GM21360 (cell line): ENCODE measurements at regions not wholly inside any gene's neighbourhood (a gene's known extent, or its start where the extent isn't known, plus 50 kb on each side); places are given as distances from the start of the nearest gene placed in this dataset.

ENCODE experiments used
- ATAC-seq: cut with Tn5 transposase; IDR thresholded peaks from one replicate; pipeline ENCODE4 v1.9.1; 2021; ENCODE audit warnings: mild to moderate bottlenecking, moderate library complexity; ENCODE audit not compliant: unreplicated experiment

DNA sequence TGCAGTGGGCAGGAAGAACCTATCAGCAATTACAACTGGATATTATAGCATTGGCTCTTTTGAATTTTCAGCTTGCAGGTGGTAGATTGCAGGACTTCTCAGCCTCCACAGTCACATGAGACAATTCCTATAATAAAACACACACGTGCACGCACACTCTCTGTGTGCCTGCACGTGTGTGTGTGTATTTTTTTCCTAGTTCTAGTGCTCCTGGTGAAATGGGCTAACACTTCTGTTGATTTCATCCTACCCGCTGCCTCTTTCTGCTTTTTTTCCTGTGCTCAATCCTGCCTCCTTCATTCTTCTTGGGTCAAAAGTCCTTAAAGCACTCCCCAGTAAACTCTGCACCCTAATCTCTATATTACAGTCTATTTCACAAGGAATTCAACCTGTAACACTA is 320.1 kb downstream of the OSTF1 start:
- ATAC-seq: no peak

GRCh38 chr9:75410405-75410804 is 322.1 kb downstream of the OSTF1 start:
- no peak for ATAC-seq

GRCh38 chr9:75414371-75415160 is 326.3 kb downstream of the OSTF1 start:
- no peak for ATAC-seq

GRCh38 chr9:75417471-75417870 is 329.2 kb downstream of the OSTF1 start:
- ATAC-seq: no peak

- peak; percentile 89 for ATAC-seq
Observed at GRCh38 chr9:75418518-75418917, 330.2 kb downstream of the OSTF1 start.

DNA sequence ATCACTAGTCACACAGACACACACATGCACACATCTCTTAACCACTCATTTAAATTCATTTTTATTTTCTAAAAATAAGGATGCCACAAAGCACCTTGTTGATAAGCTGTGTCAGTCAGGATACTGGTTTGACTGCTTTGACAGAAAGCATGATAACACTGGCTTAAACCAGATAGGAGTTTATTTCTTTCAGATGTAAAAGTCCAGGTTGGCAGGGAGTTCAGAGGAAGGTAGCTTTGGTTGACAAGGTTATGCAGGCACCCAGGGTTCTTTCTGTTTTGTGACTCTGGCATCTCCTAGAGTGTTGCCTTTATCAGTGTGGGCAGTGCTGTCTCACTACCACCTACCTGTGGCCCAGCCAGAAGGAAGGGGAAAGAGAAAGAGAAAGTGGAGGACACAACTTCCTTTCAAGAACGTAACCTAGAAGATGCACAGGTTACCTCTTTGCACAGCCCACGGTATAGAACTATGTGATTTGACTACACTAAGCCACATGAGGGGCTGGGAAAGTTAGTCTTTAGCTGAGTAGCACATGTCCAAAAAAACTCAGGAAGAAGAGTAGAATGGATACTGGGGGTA is 334.7 kb downstream of the OSTF1 start:
- ATAC-seq: peak; percentile 42

DNA sequence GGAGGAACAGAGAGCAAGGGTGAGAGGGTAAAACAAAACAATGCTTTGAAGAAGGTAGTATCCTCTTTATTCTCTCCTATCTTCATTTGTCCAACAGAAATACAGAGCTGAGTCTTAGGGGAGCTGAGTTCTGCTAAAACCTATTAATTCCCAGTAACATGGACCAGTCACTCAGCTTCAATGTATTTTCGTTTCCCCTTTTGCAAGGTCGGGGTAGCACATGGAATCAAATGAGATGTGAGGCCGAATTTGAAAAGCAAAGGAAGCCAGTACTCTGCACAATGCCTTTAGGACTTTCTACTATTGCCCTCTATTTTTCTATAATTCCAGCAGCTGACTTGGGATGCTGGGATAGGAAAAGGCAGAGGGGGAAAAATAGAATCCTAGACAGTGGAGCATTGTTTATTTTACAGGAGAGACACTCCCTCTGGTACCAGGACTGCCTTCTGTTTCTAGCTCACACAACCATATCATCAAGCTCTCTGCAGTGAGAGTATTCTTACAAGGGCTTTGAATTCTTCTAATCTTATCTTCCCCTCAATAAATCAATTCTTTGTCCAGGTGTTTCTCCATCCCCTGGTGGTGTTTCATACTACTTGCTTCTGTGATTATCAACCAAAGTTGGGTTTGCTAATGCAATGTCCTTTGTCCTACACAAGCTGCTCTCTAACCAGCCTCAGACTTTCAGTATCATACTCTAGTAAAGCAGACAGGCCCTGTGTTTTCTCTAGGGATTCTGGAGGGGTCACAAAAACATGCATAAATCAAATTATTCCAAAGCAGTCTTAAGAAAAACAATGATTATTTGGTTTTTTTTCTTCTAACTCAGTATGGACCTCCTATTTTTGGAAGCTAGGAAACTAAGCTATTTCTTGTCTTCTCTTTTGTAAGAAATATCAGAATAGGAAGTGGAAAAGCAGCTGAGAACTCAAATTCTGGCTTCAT is 341.5 kb downstream of the OSTF1 start:
- ATAC-seq: no peak

DNA sequence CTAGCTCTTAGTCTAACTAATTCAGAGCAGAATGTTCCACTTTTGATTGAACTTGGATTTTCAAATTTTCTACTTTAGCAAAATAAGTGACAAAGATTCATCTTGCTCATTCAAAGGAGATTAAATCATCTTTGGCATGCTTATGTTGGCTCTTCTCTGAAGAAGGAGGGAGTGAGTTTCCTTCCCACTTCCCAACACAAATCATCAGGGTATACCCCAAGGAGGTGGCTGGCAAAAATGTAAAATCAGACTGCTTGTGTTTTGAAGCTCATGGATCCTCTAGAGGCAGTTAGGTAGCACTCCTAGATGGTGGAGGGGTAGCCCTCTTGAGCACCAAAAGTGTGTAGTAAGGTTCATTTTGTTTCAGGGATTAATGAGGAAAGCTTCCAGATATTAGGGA is 343.1 kb downstream of the OSTF1 start:
- ATAC-seq: no peak

DNA sequence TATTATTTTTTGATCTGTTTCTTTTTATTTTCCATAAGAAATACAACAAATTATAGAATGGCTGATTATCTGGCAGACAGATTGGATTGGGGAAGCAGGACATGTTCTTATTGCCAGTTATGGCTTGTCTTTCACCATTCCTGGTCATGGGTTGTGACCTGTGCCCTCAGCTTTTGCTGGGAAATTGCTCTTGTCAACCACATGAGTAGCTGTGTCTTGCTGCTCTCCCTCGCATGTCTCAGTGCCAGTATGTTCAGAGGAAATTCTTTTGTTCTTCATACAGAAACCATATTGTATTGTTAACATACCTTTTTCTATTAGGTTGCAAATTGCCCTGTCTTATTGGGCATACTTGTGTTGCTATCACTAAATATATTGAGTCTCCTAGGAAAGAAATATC is 344.1 kb downstream of the OSTF1 start:
- ATAC-seq: no peak

- no peak for ATAC-seq
Observed at GRCh38 chr9:75432888-75433287, 344.6 kb downstream of the OSTF1 start.

GRCh38 chr9:75438716-75439115 is 350.4 kb downstream of the OSTF1 start:
- peak; percentile 76 for ATAC-seq

DNA sequence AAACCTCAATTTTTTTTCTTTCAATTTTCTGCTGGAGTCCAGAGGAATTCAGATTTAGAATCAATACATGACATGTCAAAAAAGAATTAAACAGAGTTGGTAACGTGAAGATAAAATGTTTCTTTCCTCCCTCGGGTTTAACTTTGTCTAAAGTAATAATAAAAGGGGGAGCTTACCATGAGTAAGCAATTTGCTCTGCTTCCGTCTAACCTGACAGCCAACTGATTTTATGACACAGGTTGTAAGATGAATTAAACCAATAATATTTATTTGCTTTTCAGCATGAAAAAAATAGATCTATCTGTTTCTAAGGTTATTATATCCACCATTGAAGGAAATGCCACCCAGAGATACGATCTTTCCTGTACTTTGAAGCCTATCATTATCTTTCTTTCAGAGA is 352.6 kb downstream of the OSTF1 start:
- ATAC-seq: no peak

DNA sequence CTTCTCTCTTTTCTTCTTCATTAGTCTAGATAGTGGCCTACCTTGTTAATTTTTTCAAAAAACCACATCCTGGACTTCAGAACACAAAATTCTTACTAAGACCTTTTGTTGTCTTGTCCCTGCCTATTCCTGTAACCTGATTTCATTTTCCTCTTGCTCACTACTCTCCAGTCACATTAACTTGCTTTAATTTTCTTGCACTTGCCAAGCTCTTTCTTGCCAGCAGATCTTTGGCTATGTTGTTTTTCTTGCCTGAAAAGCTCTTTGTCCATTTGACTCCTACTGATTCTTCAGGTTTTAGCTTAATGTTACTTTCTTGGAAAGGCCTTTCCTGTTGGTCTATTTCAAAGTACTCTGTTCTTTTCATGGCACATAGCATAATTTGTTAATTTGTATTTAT is 356.8 kb downstream of the OSTF1 start:
- ATAC-seq: no peak

- no peak for ATAC-seq
Observed at GRCh38 chr9:75447281-75447680, 359.0 kb downstream of the OSTF1 start.

DNA sequence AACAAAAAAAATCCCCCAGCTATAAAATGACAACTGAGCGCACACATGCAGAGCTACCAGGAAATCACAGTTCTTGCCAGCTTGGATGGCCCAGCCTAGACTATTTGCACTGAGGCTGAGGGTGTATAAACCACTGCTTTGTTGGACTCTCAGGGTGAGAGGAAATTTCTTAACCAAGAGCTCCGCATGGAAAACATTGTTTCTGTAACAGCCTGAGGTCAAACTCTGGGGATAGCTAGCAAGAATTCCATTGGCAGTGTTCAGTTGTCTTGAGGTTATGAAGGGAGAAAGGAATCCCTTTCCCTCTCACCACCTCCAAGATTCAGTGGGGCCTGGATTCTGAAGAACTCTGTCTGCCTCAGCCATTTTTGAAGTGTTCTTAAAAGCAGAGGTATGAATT is 360.0 kb downstream of the OSTF1 start:
- no peak for ATAC-seq

DNA sequence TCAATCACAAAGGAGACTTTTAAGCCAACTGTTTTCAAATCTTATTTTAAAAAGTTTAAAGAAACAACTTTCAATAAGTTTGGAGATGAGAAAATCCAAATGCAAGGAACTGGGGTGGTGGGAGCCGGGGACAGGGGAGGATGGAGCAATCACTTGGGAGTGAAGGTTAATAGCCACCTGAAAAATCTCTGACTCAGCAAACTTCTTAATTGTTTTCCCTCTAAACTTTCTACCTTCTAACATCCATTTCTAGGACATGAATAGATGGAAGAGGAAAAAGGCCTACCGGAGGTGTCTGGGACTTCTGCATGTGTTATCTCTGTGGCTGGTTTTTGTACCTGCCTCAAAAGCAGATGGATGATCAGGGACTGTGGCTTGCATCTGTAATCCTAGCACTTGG is 360.6 kb downstream of the OSTF1 start:
- ATAC-seq: no peak

DNA sequence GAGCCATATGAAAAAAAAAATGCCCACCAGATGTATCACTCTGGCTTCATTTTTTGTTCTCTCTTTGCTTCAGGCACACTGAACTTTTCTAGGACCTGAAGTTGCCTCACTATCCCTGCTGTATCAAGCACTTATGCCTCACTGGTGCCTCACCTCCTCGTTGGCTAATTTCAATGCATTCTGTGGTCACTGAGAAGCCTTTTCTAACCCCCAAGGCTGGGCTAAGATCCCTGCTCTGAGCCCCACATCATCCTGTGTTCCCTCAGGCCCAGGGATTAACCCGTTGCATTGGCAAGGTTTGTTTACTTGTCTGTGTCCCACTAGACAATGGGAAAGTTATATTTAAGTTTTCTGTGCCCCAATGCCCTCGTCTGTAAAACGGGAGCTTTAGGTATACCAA is 362.7 kb downstream of the OSTF1 start:
- no peak for ATAC-seq

DNA sequence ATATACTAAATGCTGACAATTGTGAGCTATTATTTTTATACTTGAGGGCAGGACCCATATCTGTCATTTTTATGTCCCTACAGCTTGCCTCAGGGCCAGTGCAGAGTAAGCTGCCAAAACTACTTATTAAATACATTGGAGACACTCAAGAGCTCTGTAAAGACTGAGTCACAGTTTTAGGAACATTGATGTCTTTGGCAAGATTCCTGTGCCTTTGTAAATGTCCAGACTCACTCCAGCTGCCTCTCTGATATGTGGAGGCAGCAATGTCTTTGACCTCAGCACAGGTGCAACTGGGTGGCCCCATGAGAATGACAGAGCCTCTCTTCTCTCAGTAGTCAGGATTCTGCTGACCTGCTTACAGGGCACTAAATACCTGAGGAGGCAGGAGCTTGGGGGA is 363.2 kb downstream of the OSTF1 start:
- no peak for ATAC-seq

- ATAC-seq: no peak
Observed at GRCh38 chr9:75452512-75452911, 364.2 kb downstream of the OSTF1 start.

- ATAC-seq: no peak
Observed at GRCh38 chr9:75454043-75454442, 365.7 kb downstream of the OSTF1 start.

GRCh38 chr9:75454891-75455290 is 366.6 kb downstream of the OSTF1 start:
- ATAC-seq: no peak

DNA sequence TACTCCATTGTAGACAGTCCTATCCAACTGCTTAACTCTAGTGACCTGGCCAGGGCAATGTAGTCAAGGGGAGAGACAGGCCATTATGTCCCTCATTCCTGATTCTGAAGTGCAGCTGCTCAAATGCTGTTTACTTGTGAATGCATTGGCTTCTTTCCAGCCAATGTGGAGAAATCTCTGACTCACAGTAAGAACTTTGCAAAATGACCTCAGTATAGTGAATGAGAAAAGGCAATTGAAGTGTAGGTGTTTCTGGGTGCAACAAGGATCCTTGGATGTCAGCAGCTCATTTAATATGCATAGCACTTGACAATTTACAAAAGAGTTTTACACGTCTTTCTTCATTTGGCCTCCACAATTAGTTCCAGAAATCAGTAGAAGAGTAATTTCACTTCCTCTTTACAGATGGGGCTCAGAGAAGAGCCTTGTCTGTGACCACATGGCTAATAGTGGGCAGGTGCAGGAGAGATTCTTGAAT is 367.2 kb downstream of the OSTF1 start:
- peak; percentile 96 for ATAC-seq
